NCI-H1092 (cell line): ENCODE measurements at regions not wholly inside any gene's neighbourhood (a gene's known extent, or its start where the extent isn't known, plus 50 kb on each side); places are given as distances from the start of the nearest gene placed in this dataset.

ENCODE experiments used
- DNase-seq: peaks from one replicate; lab custom pipeline; 2025; lab: John Stamatoyannopoulos, UW

GRCh38 chr5:44659334-44659733 lies 149.4 kb upstream of the MRPS30 start:
- no peak for DNase-seq

GRCh38 chr5:44652674-44653073 lies 156.1 kb upstream of the MRPS30 start:
- DNase-seq = no peak

GRCh38 chr5:44646016-44646415 lies 162.7 kb upstream of the MRPS30 start:
- no peak for DNase-seq

- DNase-seq = no peak
Measured at GRCh38 chr5:44645502-44645901, 163.2 kb upstream of the MRPS30 start.

- DNase-seq = no peak
Measured at GRCh38 chr5:44644628-44645027, 164.1 kb upstream of the MRPS30 start.

GRCh38 chr5:44641820-44642219 lies 166.9 kb upstream of the MRPS30 start:
- no peak for DNase-seq

GRCh38 chr5:44640945-44641456 lies 167.7 kb upstream of the MRPS30 start:
- no peak for DNase-seq

- DNase-seq = no peak
Measured at GRCh38 chr5:44637916-44638869, 170.6 kb upstream of the MRPS30 start.

GRCh38 chr5:44632344-44632743 lies 176.4 kb upstream of the MRPS30 start:
- no peak for DNase-seq

- no peak for DNase-seq
Measured at GRCh38 chr5:44626846-44627245, 181.9 kb upstream of the MRPS30 start.

- no peak for DNase-seq
Measured at GRCh38 chr5:44622331-44622730, 186.4 kb upstream of the MRPS30 start.

- no peak for DNase-seq
Measured at GRCh38 chr5:44619875-44620610, 188.7 kb upstream of the MRPS30 start.

GRCh38 chr5:44614845-44615244 lies 193.9 kb upstream of the MRPS30 start:
- no peak for DNase-seq

- DNase-seq = no peak
Measured at GRCh38 chr5:44613936-44614335, 194.8 kb upstream of the MRPS30 start.

- DNase-seq = no peak
Measured at GRCh38 chr5:44605926-44606325, 202.8 kb upstream of the MRPS30 start.

GRCh38 chr5:44603496-44604272 lies 205.1 kb upstream of the MRPS30 start:
- no peak for DNase-seq

GRCh38 chr5:44574678-44575077 lies 185.5 kb upstream of the FGF10 start:
- no peak for DNase-seq

GRCh38 chr5:44568519-44568918 lies 179.3 kb upstream of the FGF10 start:
- DNase-seq = no peak

- no peak for DNase-seq
Measured at GRCh38 chr5:44565902-44566301, 176.7 kb upstream of the FGF10 start.

- no peak for DNase-seq
Measured at GRCh38 chr5:44565360-44565759, 176.1 kb upstream of the FGF10 start.

GRCh38 chr5:44546286-44546685 lies 157.1 kb upstream of the FGF10 start:
- DNase-seq = no peak

GRCh38 chr5:44543511-44543910 lies 154.3 kb upstream of the FGF10 start:
- no peak for DNase-seq
